B cell (primary cell): ENCODE measurements at regions not wholly inside any gene's neighbourhood (a gene's known extent, or its start where the extent isn't known, plus 50 kb on each side); places are given as distances from the start of the nearest gene placed in this dataset.

Source experiments
- ATAC-seq: fragments of 200-7000 bp; cut with Tn5 transposase; one replicate; pipeline ENCODE4 v1.10.0; 2021; ENCODE audit warnings: low read depth, mild to moderate bottlenecking, moderate number of reproducible peaks, moderate library complexity
- CTCF ChIA-PET: fragments of 350-600 bp; sonication (Branson Sonifier 250); formaldehyde crosslinking; loops from one replicate; lab custom pipeline; 2021; ENCODE audit warnings: antibody characterized with exemption, inconsistent platforms; lab: Charles Lee
- POLR2A ChIA-PET: fragments of 350-600 bp; sonication (Branson Sonifier 250); formaldehyde crosslinking; loops from one replicate; lab custom pipeline; 2021; ENCODE audit warnings: antibody characterized with exemption; lab: Charles Lee
- DNase-seq: peaks from one replicate; pipeline ENCODE4 v3.0.0; 2013
- H2AFZ ChIP-seq: 2 replicates; pipeline ENCODE4 v1.6.1; 2012; ENCODE audit warnings: mild to moderate bottlenecking, low read depth, low read length; ENCODE audit not compliant: insufficient read depth, poor library complexity, severe bottlenecking
- H3K27ac ChIP-seq, 2 donors: 1 replicate in 1 of 2; 2 replicates in 1 of 2; pipeline ENCODE4 v1.5.1; 2012 to 2013; ENCODE audit warnings: low read length in 2 of 2, mild to moderate bottlenecking in 2 of 2, moderate library complexity in 1 of 2
- H3K27me3 ChIP-seq, 4 experiments: fragments of 200-600 bp in 1 of 4; sonication (generic) in 1 of 4; replicated peaks in 1 of 4; 1 replicate in 2 of 4; 2 replicates in 2 of 4; pipeline versions ENCODE4 v1.6.1 to v1.7.0; 2013 to 2016; ENCODE audit warnings: low read length in 3 of 4, mild to moderate bottlenecking in 2 of 4, mixed read lengths in 1 of 4, moderate library complexity in 1 of 4; ENCODE audit not compliant: insufficient read depth in 4 of 4, control insufficient read depth in 3 of 4; ENCODE audit errors: control extremely low read depth in 1 of 4
- H3K36me3 ChIP-seq, 2 experiments: replicated peaks in 1 of 2; 1 replicate in 1 of 2; 2 replicates in 1 of 2; pipeline versions ENCODE4 v1.6.1 to v1.7.1; 2013; ENCODE audit warnings: low read length in 1 of 2; ENCODE audit not compliant: insufficient read depth in 2 of 2, control insufficient read depth in 1 of 2; ENCODE audit errors: control extremely low read depth in 1 of 2, extremely low read depth in 1 of 2
- H3K4me1 ChIP-seq, 2 donors: fragments of 200-600 bp in 1 of 2; sonication (generic) in 1 of 2; 1 replicate in 1 of 2; 2 replicates in 1 of 2; pipeline versions ENCODE4 v1.5.1 to v1.6.1; 2013 to 2017; ENCODE audit warnings: low read length in 2 of 2; ENCODE audit not compliant: control insufficient read depth in 2 of 2, insufficient read depth in 2 of 2
- H3K4me2 ChIP-seq: replicated peaks from 2 replicates; pipeline ENCODE3; 2012; ENCODE audit warnings: mild to moderate bottlenecking, low read depth, low read length; ENCODE audit not compliant: poor library complexity, severe bottlenecking
- H3K4me3 ChIP-seq, 5 experiments: fragments of 200-600 bp in 1 of 5; sonication (generic) in 1 of 5; 1 replicate in 3 of 5; 2 replicates in 2 of 5; pipeline versions ENCODE4 v1.5.1 to v1.7.0; 2011 to 2016; ENCODE audit warnings: low read length in 4 of 5, mild to moderate bottlenecking in 4 of 5, low read depth in 2 of 5, control low read depth in 1 of 5, moderate library complexity in 1 of 5; ENCODE audit not compliant: insufficient read depth in 1 of 5; ENCODE audit errors: control extremely low read depth in 1 of 5, extremely low read depth in 1 of 5
- H3K79me2 ChIP-seq: fragments of 200-600 bp; sonication (generic); one replicate; pipeline ENCODE4 v1.6.0; 2016; ENCODE audit warnings: low read length; ENCODE audit not compliant: control insufficient read depth, insufficient read depth
- H3K9ac ChIP-seq: fragments of 200-600 bp; sonication (generic); 2 replicates; pipeline ENCODE4 v1.6.1; 2017; ENCODE audit warnings: mild to moderate bottlenecking, low read length, moderate library complexity
- H3K9me3 ChIP-seq, 3 donors: one replicate each; pipeline versions ENCODE4 v1.6.1 to v1.7.1; 2013; ENCODE audit warnings: low read length in 2 of 3; ENCODE audit not compliant: control insufficient read depth in 2 of 3, insufficient read depth in 1 of 3; ENCODE audit errors: control extremely low read depth in 1 of 3
- H4K20me1 ChIP-seq: 2 replicates; pipeline ENCODE4 v1.6.0; 2012; ENCODE audit warnings: mild to moderate bottlenecking, low read length; ENCODE audit not compliant: insufficient read depth, control insufficient read depth, poor library complexity, severe bottlenecking
- H3K27ac Mint-ChIP-seq: one replicate; pipeline ENCODE4 v1.8.0; 2021; ENCODE audit warnings: mixed read lengths
- H3K27me3 Mint-ChIP-seq: one replicate; pipeline ENCODE4 v1.8.0; 2021; ENCODE audit warnings: mixed read lengths
- H3K4me1 Mint-ChIP-seq: one replicate; pipeline ENCODE4 v1.8.0; 2021; ENCODE audit warnings: mixed read lengths
- H3K4me3 Mint-ChIP-seq: one replicate; pipeline ENCODE4 v1.8.0; 2021; ENCODE audit warnings: mixed read lengths
- H3K9me3 Mint-ChIP-seq: one replicate; pipeline ENCODE4 v1.8.0; 2022; ENCODE audit warnings: mixed read lengths; ENCODE audit not compliant: insufficient read depth
- CTCF ChIP-seq: fragments of 200-600 bp; IDR thresholded peaks from one replicate; pipeline ENCODE4 v1.8.0; 2022; ENCODE audit warnings: antibody characterized with exemption, mild to moderate bottlenecking
- EZH2 ChIP-seq: IDR thresholded peaks from 2 replicates; pipeline ENCODE4 v1.6.1; 2012; ENCODE audit warnings: borderline replicate concordance, low read depth, mild to moderate bottlenecking, moderate library complexity, low read length; ENCODE audit not compliant: insufficient read depth, poor library complexity, severe bottlenecking
- WGBS: methylation state at CpG from one replicate; pipeline ENCODE4 v1.1.5; 2013; ENCODE audit warnings: missing lambda C conversion rate; ENCODE audit not compliant: insufficient coverage; 5-methylcytosine and 5-hydroxymethylcytosine counted together
- intact Hi-C: fragments of 100-400 bp; cut with micrococcal nuclease; formaldehyde crosslinking; loops from one replicate; pipeline ENCODE4 v1.10.0; 2022

GRCh38 chr20:39862470-39862891 lies 826.6 kb downstream of the MAFB start:
- Histone ChIP-seq H3K27ac (no peak overlapping the region), H3K4me1 (no peaks in the 10 kb centered on the region), H3K4me2 (no peak overlapping the region), H3K36me3 (no peaks in the 10 kb centered on the region), H3K27me3 (no peaks in the 10 kb centered on the region), H2AFZ (no peak overlapping the region), H3K9ac (no peak overlapping the region), H4K20me1 (no peaks in the 10 kb centered on the region), H3K9me3 (no peaks in the 10 kb centered on the region), H3K4me3 (no peak overlapping the region), H3K79me2 (no peaks in the 10 kb centered on the region)
- intact Hi-C loops, result no loop called here
- Mint-ChIP-seq H3K4me3 (no peak overlapping the region), H3K9me3 (no peaks in the 10 kb centered on the region), H3K27me3 (peaks cover 10% of the 10 kb centered on the region), H3K27ac (no peak overlapping the region), H3K4me1 (no peaks in the 10 kb centered on the region)
- ATAC-seq (no peak), DNase-seq (no peak)
- WGBS, result 52% methylated on average over 2 of the region's 4 CpGs
- ChIA-PET CTCF (interaction anchor here (2.1 kb wide), 1 partner anchor 11 kb away, joined by 10 read pairs; no protein-coding TSS in a partner anchor), POLR2A (no interaction called here)
- TF ChIP-seq EZH2 (no peak), CTCF (no peak)

GRCh38 chr20:39861381-39861780 lies 827.7 kb downstream of the MAFB start:
- WGBS, result 100% methylated on average over 1 of the region's 1 CpG

More at GRCh38 chr20:39861381-39861780, 827.7 kb downstream of the MAFB start:
- POLR2A ChIA-PET, result no interaction called here
- no peaks in the 10 kb centered on the region for H3K79me2 ChIP-seq
- no peak overlapping the region for H3K27ac ChIP-seq
- no peak overlapping the region for H3K4me3 Mint-ChIP-seq
- CTCF ChIA-PET, result no interaction called here
- H3K36me3 ChIP-seq, result no peaks in the 10 kb centered on the region
- no peak overlapping the region for H3K4me3 ChIP-seq
- H3K9ac ChIP-seq, result no peak overlapping the region
- H3K27ac Mint-ChIP-seq, result no peak overlapping the region
- no peaks in the 10 kb centered on the region for H3K9me3 ChIP-seq
- no peak overlapping the region for H3K4me2 ChIP-seq
- ATAC-seq (no peak), DNase-seq (no peak)
- H3K27me3 Mint-ChIP-seq, result peaks cover 7% of the 10 kb centered on the region
- H3K4me1 Mint-ChIP-seq, result no peaks in the 10 kb centered on the region
- no peaks in the 10 kb centered on the region for H3K27me3 ChIP-seq
- TF ChIP-seq EZH2, result no peak
- no peak for TF ChIP-seq CTCF
- no peak overlapping the region for H2AFZ ChIP-seq
- no peaks in the 10 kb centered on the region for H3K9me3 Mint-ChIP-seq
- intact Hi-C loops, result no loop called here
- no peaks in the 10 kb centered on the region for H3K4me1 ChIP-seq
- no peaks in the 10 kb centered on the region for H4K20me1 ChIP-seq
